IMR-90 (cell line): ENCODE measurements at regions not wholly inside any gene's neighbourhood (a gene's known extent, or its start where the extent isn't known, plus 50 kb on each side); places are given as distances from the start of the nearest gene placed in this dataset.

ENCODE experiments used
- ATAC-seq: fragments of 200-7000 bp; cut with Tn5 transposase; 2 replicates; pipeline ENCODE4 v1.9.1; 2020; ENCODE audit warnings: low read depth, mild to moderate bottlenecking, moderate library complexity
- BruUV-seq: library from RNA; stranded (reverse); fragments of 400-500 nt; replicated peaks from 2 replicates; lab custom pipeline; 2021; lab: Mats Ljungman, UMichigan
- CTCF ChIA-PET: fragments of 300-600 bp; formaldehyde crosslinking; extraction: SDS; loops from one replicate; lab custom pipeline; 2021; ENCODE audit warnings: antibody characterized with exemption; lab: Yijun Ruan, JAX
- POLR2A ChIA-PET: fragments of 300-600 bp; sonication (Branson Sonifier 250); formaldehyde crosslinking; loops from one replicate; lab custom pipeline; 2022; ENCODE audit warnings: antibody characterized with exemption; ENCODE audit not compliant: unreplicated experiment; lab: Charles Lee
- DNase-seq: peaks from one replicate; pipeline ENCODE4 v3.0.0; 2013
- H2AFZ ChIP-seq: replicated peaks from 2 replicates; pipeline ENCODE3; 2013; ENCODE audit warnings: low read length, mild to moderate bottlenecking; ENCODE audit not compliant: poor library complexity
- H2AK5ac ChIP-seq: 2 replicates; pipeline ENCODE4 v1.6.1; 2013; ENCODE audit warnings: low read depth, low read length, inconsistent platforms
- H2AK9ac ChIP-seq: replicated peaks from 2 replicates; pipeline ENCODE3; 2013; ENCODE audit warnings: mild to moderate bottlenecking, low read depth, low read length, moderate library complexity; ENCODE audit not compliant: poor library complexity
- H2BK120ac ChIP-seq: 2 replicates; pipeline ENCODE4 v1.6.1; 2013; ENCODE audit warnings: low read depth, low read length, inconsistent platforms
- H2BK15ac ChIP-seq: 3 replicates; pipeline ENCODE4 v1.6.1; 2013; ENCODE audit warnings: low read depth, low read length, inconsistent platforms
- H2BK20ac ChIP-seq: 2 replicates; pipeline ENCODE4 v1.6.1; 2013; ENCODE audit warnings: low read depth, mild to moderate bottlenecking, inconsistent platforms, low read length, moderate library complexity
- H2BK5ac ChIP-seq: 2 replicates; pipeline ENCODE4 v1.6.1; 2013; ENCODE audit warnings: mild to moderate bottlenecking, low read depth, low read length, inconsistent platforms; ENCODE audit not compliant: poor library complexity, severe bottlenecking
- H3K14ac ChIP-seq: replicated peaks from 2 replicates; pipeline ENCODE4 v1.6.1; 2013; ENCODE audit warnings: low read depth, low read length, inconsistent platforms
- H3K18ac ChIP-seq: 2 replicates; pipeline ENCODE4 v1.6.1; 2013; ENCODE audit warnings: low read depth, low read length, control low read depth
- H3K23ac ChIP-seq: 2 replicates; pipeline ENCODE4 v1.6.1; 2013; ENCODE audit warnings: low read depth, low read length, inconsistent platforms
- H3K27ac ChIP-seq: 2 replicates; pipeline ENCODE4 v1.5.1; 2013; ENCODE audit warnings: mild to moderate bottlenecking, control low read depth, low read length; ENCODE audit not compliant: insufficient read depth
- H3K27me3 ChIP-seq: 2 replicates; pipeline ENCODE4 v1.6.1; 2013; ENCODE audit warnings: low read length; ENCODE audit not compliant: control insufficient read depth, insufficient read depth
- H3K36me3 ChIP-seq: 2 replicates; pipeline ENCODE4 v1.6.1; 2013; ENCODE audit warnings: low read length, mixed read lengths; ENCODE audit not compliant: control insufficient read depth, insufficient read depth
- H3K4ac ChIP-seq: 2 replicates; pipeline ENCODE4 v1.6.1; 2013; ENCODE audit warnings: low read depth, low read length, inconsistent platforms
- H3K4me1 ChIP-seq: 2 replicates; pipeline ENCODE4 v1.6.1; 2013; ENCODE audit warnings: low read length, mixed read lengths; ENCODE audit not compliant: control insufficient read depth, insufficient read depth
- H3K4me2 ChIP-seq: 2 replicates; pipeline ENCODE4 v1.6.1; 2013; ENCODE audit warnings: low read depth, mild to moderate bottlenecking, control low read depth, low read length, moderate library complexity
- H3K4me3 ChIP-seq: 2 replicates; pipeline ENCODE4 v1.5.1; 2013; ENCODE audit warnings: low read depth, mild to moderate bottlenecking, control low read depth, low read length, moderate library complexity; ENCODE audit not compliant: insufficient read depth
- H3K56ac ChIP-seq: 2 replicates; pipeline ENCODE4 v1.6.1; 2013; ENCODE audit warnings: low read length, inconsistent platforms; ENCODE audit not compliant: insufficient read depth; ENCODE audit errors: extremely low read depth
- H3K79me1 ChIP-seq, 2 experiments: 2 replicates each; pipeline ENCODE4 v1.6.1; 2013; ENCODE audit warnings: low read length in 2 of 2, inconsistent platforms in 1 of 2, low read depth in 1 of 2
- H3K9ac ChIP-seq: 2 replicates; pipeline ENCODE4 v1.6.1; 2013; ENCODE audit warnings: low read depth, low read length, control low read depth
- H3K9me1 ChIP-seq: 2 replicates; pipeline ENCODE4 v1.6.1; 2013; ENCODE audit warnings: low read length, inconsistent platforms; ENCODE audit not compliant: insufficient read depth
- H3K9me3 ChIP-seq: 2 replicates; pipeline ENCODE4 v1.6.1; 2013; ENCODE audit warnings: low read length; ENCODE audit not compliant: control insufficient read depth, insufficient read depth
- H4K20me1 ChIP-seq: 2 replicates; pipeline ENCODE4 v1.6.1; 2013; ENCODE audit warnings: low read length, inconsistent platforms; ENCODE audit not compliant: insufficient read depth
- H4K5ac ChIP-seq: 2 replicates; pipeline ENCODE4 v1.6.1; 2013; ENCODE audit warnings: mild to moderate bottlenecking, low read depth, low read length, control low read depth
- H4K8ac ChIP-seq, 2 experiments: 2 replicates each; pipeline ENCODE4 v1.6.1; 2013; ENCODE audit warnings: low read depth in 2 of 2, low read length in 2 of 2, control low read depth in 1 of 2, inconsistent platforms in 1 of 2
- H4K91ac ChIP-seq: 2 replicates; pipeline ENCODE4 v1.6.1; 2013; ENCODE audit warnings: low read depth, low read length, inconsistent platforms; ENCODE audit not compliant: insufficient read depth
- BHLHE40 ChIP-seq: fragments of 150-350 bp; IDR thresholded peaks from 2 replicates; pipeline ENCODE4 v1.6.1; 2016; ENCODE audit warnings: mild to moderate bottlenecking, low read depth, low read length
- MAFK ChIP-seq: IDR thresholded peaks from 2 replicates; pipeline ENCODE4 v1.6.1; 2012; ENCODE audit warnings: low read depth, low read length, improper control_type of control experiment
- POLR2A ChIP-seq: IDR thresholded peaks from 2 replicates; pipeline ENCODE4 v1.6.1; 2012; ENCODE audit warnings: mild to moderate bottlenecking, low read depth, low read length
- RAD21 ChIP-seq: IDR thresholded peaks from 2 replicates; pipeline ENCODE4 v1.6.1; 2012; ENCODE audit warnings: low read length, improper control_type of control experiment
- RFX5 ChIP-seq: IDR thresholded peaks from 2 replicates; pipeline ENCODE4 v1.8.0; 2012; ENCODE audit warnings: low read depth, mild to moderate bottlenecking, low read length, moderate library complexity
- dilution Hi-C: fragments of 300-500 bp; cut with HindIII; formaldehyde crosslinking; loops from one replicate; pipeline ENCODE4 v1.14.3; 2018; ENCODE audit warnings: low sequenced_read_pairs; ENCODE audit not compliant: unreplicated experiment
- in situ Hi-C: fragments of 300-500 bp; cut with MboI; formaldehyde crosslinking; loops from 3 replicates; pipeline ENCODE4 v1.14.3; 2019; ENCODE audit warnings: low sequenced_read_pairs, inconsistent platforms, mixed read lengths
- intact Hi-C: fragments of 100-400 bp; cut with micrococcal nuclease; formaldehyde crosslinking; loops from 2 replicates; pipeline ENCODE4 v1.10.0; 2022
- TF ChIP-seq, protein P1 (sequence below): conservative IDR thresholded peaks from 2 replicates; pipeline ENCODE4 v1.5.1; 2012; ENCODE audit warnings: mild to moderate bottlenecking, low read depth, low read length, improper control_type of control experiment
- TF ChIP-seq, protein P2 (sequence below): fragments of 150-350 bp; IDR thresholded peaks from 2 replicates; pipeline ENCODE4 v1.6.1; 2017; ENCODE audit warnings: mild to moderate bottlenecking, antibody characterized with exemption, low read length, low read depth
- TF ChIP-seq, protein P3 (sequence below): fragments of 150-350 bp; IDR thresholded peaks from 2 replicates; pipeline ENCODE4 v1.6.1; 2016; ENCODE audit warnings: low read depth, mild to moderate bottlenecking, low read length, moderate library complexity, borderline replicate concordance

DNA sequence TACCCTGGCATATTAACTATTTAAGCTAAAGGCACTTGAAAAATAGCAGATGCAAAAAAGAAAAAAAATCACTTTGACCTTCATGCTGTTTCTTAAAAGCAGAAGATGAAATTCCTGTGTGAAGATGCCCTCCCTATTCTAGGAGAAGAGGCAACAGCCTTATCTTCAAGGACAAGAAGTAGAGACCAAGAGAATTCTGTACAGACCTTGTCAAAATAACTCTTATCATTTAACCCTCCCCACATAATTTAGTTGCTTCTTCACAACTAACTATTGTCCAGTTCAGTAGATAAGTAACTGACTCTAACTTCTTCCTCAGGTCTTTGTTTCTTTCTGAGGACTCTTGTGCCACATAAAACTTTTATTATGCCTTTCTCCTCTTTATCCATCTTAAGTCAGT is 72.0 kb upstream of the MARCHF10 start:
- no peak overlapping the region for H3K27ac ChIP-seq
- no peak overlapping the region for H2AFZ ChIP-seq
- no peak overlapping the region for H3K56ac ChIP-seq
- H2BK120ac ChIP-seq, result no peak overlapping the region
- ChIA-PET POLR2A (no interaction called here), CTCF (interaction anchor here (0.5 to 0.6 kb wide), 2 partner anchors 10 to 31 kb away, joined by 3 to 4 read pairs; no protein-coding TSS in a partner anchor)
- no peak overlapping the region for H2BK15ac ChIP-seq
- H4K20me1 ChIP-seq, result no peaks in the 10 kb centered on the region
- no peak overlapping the region for H3K4me3 ChIP-seq
- intact Hi-C loops (no loop called here), in situ Hi-C loops (no loop called here), dilution Hi-C loops (no loop called here)
- no peaks in the 10 kb centered on the region for H3K27me3 ChIP-seq
- H3K4me1 ChIP-seq, result peaks cover 19% of the 10 kb centered on the region
- H3K9me3 ChIP-seq, result no peaks in the 10 kb centered on the region
- no peak overlapping the region for H3K4me2 ChIP-seq
- DNase-seq, result no peak
- H4K5ac ChIP-seq, result no peak overlapping the region
- no peak overlapping the region for H2AK9ac ChIP-seq
- no peak overlapping the region for H3K14ac ChIP-seq
- TF ChIP-seq BHLHE40, result no peak
- TF ChIP-seq, protein P1, sequence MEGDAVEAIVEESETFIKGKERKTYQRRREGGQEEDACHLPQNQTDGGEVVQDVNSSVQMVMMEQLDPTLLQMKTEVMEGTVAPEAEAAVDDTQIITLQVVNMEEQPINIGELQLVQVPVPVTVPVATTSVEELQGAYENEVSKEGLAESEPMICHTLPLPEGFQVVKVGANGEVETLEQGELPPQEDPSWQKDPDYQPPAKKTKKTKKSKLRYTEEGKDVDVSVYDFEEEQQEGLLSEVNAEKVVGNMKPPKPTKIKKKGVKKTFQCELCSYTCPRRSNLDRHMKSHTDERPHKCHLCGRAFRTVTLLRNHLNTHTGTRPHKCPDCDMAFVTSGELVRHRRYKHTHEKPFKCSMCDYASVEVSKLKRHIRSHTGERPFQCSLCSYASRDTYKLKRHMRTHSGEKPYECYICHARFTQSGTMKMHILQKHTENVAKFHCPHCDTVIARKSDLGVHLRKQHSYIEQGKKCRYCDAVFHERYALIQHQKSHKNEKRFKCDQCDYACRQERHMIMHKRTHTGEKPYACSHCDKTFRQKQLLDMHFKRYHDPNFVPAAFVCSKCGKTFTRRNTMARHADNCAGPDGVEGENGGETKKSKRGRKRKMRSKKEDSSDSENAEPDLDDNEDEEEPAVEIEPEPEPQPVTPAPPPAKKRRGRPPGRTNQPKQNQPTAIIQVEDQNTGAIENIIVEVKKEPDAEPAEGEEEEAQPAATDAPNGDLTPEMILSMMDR, result no peak
- TF ChIP-seq, protein P2, sequence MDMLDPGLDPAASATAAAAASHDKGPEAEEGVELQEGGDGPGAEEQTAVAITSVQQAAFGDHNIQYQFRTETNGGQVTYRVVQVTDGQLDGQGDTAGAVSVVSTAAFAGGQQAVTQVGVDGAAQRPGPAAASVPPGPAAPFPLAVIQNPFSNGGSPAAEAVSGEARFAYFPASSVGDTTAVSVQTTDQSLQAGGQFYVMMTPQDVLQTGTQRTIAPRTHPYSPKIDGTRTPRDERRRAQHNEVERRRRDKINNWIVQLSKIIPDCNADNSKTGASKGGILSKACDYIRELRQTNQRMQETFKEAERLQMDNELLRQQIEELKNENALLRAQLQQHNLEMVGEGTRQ, result no peak
- TF ChIP-seq RFX5, result no peak
- TF ChIP-seq MAFK, result no peak
- no peak for TF ChIP-seq POLR2A
- TF ChIP-seq RAD21, result no peak
- TF ChIP-seq, protein P3, sequence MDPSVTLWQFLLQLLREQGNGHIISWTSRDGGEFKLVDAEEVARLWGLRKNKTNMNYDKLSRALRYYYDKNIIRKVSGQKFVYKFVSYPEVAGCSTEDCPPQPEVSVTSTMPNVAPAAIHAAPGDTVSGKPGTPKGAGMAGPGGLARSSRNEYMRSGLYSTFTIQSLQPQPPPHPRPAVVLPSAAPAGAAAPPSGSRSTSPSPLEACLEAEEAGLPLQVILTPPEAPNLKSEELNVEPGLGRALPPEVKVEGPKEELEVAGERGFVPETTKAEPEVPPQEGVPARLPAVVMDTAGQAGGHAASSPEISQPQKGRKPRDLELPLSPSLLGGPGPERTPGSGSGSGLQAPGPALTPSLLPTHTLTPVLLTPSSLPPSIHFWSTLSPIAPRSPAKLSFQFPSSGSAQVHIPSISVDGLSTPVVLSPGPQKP, result no peak
- H3K9me1 ChIP-seq, result peaks cover 3% of the 10 kb centered on the region; the same call in 1 of the 2 replicates
- no peak overlapping the region for H2BK20ac ChIP-seq
- no peak overlapping the region for H4K8ac ChIP-seq
- no peak for ATAC-seq
- H3K23ac ChIP-seq, result no peak overlapping the region
- no peak overlapping the region for H3K18ac ChIP-seq
- no peaks in the 10 kb centered on the region for H3K36me3 ChIP-seq
- H3K79me1 ChIP-seq, result no peaks in the 10 kb centered on the region
- no peak overlapping the region for H4K91ac ChIP-seq
- no peak overlapping the region for H2BK5ac ChIP-seq
- BruUV-seq, result no TSS peak
- no peak overlapping the region for H3K4ac ChIP-seq
- H3K9ac ChIP-seq, result no peak overlapping the region
- H2AK5ac ChIP-seq, result no peak overlapping the region
